SK-N-SH (cell line): ENCODE measurements at regions not wholly inside any gene's neighbourhood (a gene's known extent, or its start where the extent isn't known, plus 50 kb on each side); places are given as distances from the start of the nearest gene placed in this dataset.

Source experiments
- CTCF ChIA-PET: fragments of 300-600, 350-600 bp; formaldehyde crosslinking; extraction: SDS; loops from one replicate; lab custom pipeline; 2021; lab: Yijun Ruan, JAX
- POLR2A ChIA-PET: fragments of 350-600 bp; sonication (Branson Sonifier 250); formaldehyde crosslinking; extraction: SDS; loops from one replicate; lab custom pipeline; 2020; ENCODE audit warnings: antibody characterized with exemption, inconsistent platforms; lab: Yijun Ruan, JAX
- DNase-seq: peaks from one replicate; pipeline ENCODE4 v3.0.0; 2012
- H2AFZ ChIP-seq: fragments of 200-600 bp; sonication (generic); 2 replicates; pipeline ENCODE4 v1.8.1; 2016; ENCODE audit warnings: antibody characterized with exemption, mild to moderate bottlenecking, low read depth
- H3F3A ChIP-seq: fragments of 200-600 bp; sonication (generic); replicated peaks from 2 replicates; pipeline ENCODE3; 2016; ENCODE audit warnings: antibody characterized with exemption, mild to moderate bottlenecking; ENCODE audit not compliant: insufficient read depth
- H3K27ac ChIP-seq, 2 experiments: fragments of 200-500 bp in 1 of 2; fragments of 200-600 bp in 1 of 2; sonication (Bioruptor generic) in 1 of 2; sonication (generic), shearing (Covaris generic) in 1 of 2; 2 replicates each; pipeline versions ENCODE4 v1.5.1 to v1.6.1; 2014 to 2016; ENCODE audit warnings: low read depth in 2 of 2, inconsistent platforms in 1 of 2, low read length in 1 of 2, mild to moderate bottlenecking in 1 of 2, mixed read lengths in 1 of 2
- H3K27me3 ChIP-seq: fragments of 200-600 bp; sonication (generic), shearing (Covaris generic); 2 replicates; pipeline ENCODE4 v1.6.1; 2016; ENCODE audit warnings: mixed run types; ENCODE audit not compliant: insufficient read depth
- H3K36me3 ChIP-seq, 2 experiments: fragments of 200-500 bp in 1 of 2; fragments of 200-600 bp in 1 of 2; sonication (Bioruptor generic) in 1 of 2; sonication (generic) in 1 of 2; replicated peaks in 1 of 2; 2 replicates each; pipeline versions ENCODE3 to v1.5.1; 2014 to 2016; ENCODE audit warnings: low read length in 1 of 2, mild to moderate bottlenecking in 1 of 2; ENCODE audit not compliant: insufficient read depth in 2 of 2, control insufficient read depth in 1 of 2
- H3K4me1 ChIP-seq, 2 experiments: fragments of 200-500 bp in 1 of 2; fragments of 200-600 bp in 1 of 2; sonication (Bioruptor generic) in 1 of 2; sonication (generic), shearing (Covaris generic) in 1 of 2; 2 replicates each; pipeline versions ENCODE4 v1.5.1 to v1.6.1; 2014 to 2016; ENCODE audit warnings: low read depth in 1 of 2, low read length in 1 of 2, mixed run types in 1 of 2; ENCODE audit not compliant: insufficient read depth in 2 of 2, control insufficient read depth in 1 of 2
- H3K4me2 ChIP-seq: fragments of 200-600 bp; sonication (generic), shearing (Covaris generic); 2 replicates; pipeline ENCODE4 v1.6.1; 2017; ENCODE audit warnings: mixed run types
- H3K4me3 ChIP-seq, 2 experiments: fragments of 200-500 bp in 1 of 2; fragments of 200-600 bp in 1 of 2; sonication (Bioruptor generic) in 1 of 2; sonication (generic), shearing (Covaris generic) in 1 of 2; 2 replicates each; pipeline versions ENCODE4 v1.5.1 to v1.8.1; 2014 to 2016; ENCODE audit warnings: low read depth in 2 of 2, inconsistent platforms in 1 of 2, low read length in 1 of 2, mild to moderate bottlenecking in 1 of 2, mixed read lengths in 1 of 2, moderate library complexity in 1 of 2
- H3K79me2 ChIP-seq: fragments of 200-600 bp; sonication (generic); 2 replicates; pipeline ENCODE4 v1.8.1; 2017; ENCODE audit warnings: mild to moderate bottlenecking; ENCODE audit not compliant: insufficient read depth
- H3K9ac ChIP-seq: fragments of 200-600 bp; sonication (generic); 2 replicates; pipeline ENCODE4 v1.6.1; 2017; ENCODE audit warnings: mixed run types
- H3K9me2 ChIP-seq: fragments of 200-600 bp; sonication (generic); 2 replicates; pipeline ENCODE4 v1.6.1; 2017; ENCODE audit warnings: mixed run types
- H3K9me3 ChIP-seq: fragments of 200-600 bp; sonication (generic); 2 replicates; pipeline ENCODE4 v1.6.1; 2017; ENCODE audit warnings: mixed run types, mild to moderate bottlenecking, moderate library complexity
- H4K20me1 ChIP-seq: fragments of 200-600 bp; sonication (generic); 2 replicates; pipeline ENCODE4 v1.6.1; 2017; ENCODE audit warnings: mild to moderate bottlenecking, mixed run types; ENCODE audit not compliant: insufficient read depth
- CHD2 ChIP-seq: fragments of 150-350 bp; IDR thresholded peaks from 2 replicates; pipeline ENCODE4 v1.6.1; 2018; ENCODE audit warnings: low read length; ENCODE audit not compliant: partially characterized antibody
- CTCF ChIP-seq: fragments of 200-600 bp; sonication (generic); IDR thresholded peaks from 2 replicates; pipeline ENCODE4 v1.6.1; 2017; ENCODE audit warnings: antibody characterized with exemption, mild to moderate bottlenecking, moderate library complexity
- ELF1 ChIP-seq: IDR thresholded peaks from 2 replicates; pipeline ENCODE4 v1.4.0; 2012
- EP300 ChIP-seq, 2 experiments: IDR thresholded peaks; 2 replicates each; pipeline versions ENCODE4 v1.4.0 to v1.6.1; 2012; ENCODE audit warnings: borderline replicate concordance in 1 of 2, low read depth in 1 of 2, low read length in 1 of 2
- EZH2phosphoT487 ChIP-seq: fragments of 200-600 bp; sonication (generic); IDR thresholded peaks from 2 replicates; pipeline ENCODE4 v1.6.1; 2017; ENCODE audit warnings: low read depth, mixed run types, mild to moderate bottlenecking, antibody characterized with exemption, moderate library complexity, borderline replicate concordance
- GATA2 ChIP-seq: sonication (generic); formaldehyde crosslinking; IDR thresholded peaks from 2 replicates; pipeline ENCODE4 v1.5.0; 2020; ENCODE audit warnings: mild to moderate bottlenecking, missing genetic modification reagents
- MAX ChIP-seq: IDR thresholded peaks from 2 replicates; pipeline ENCODE4 v1.4.0; 2012; ENCODE audit warnings: low read depth
- MEF2A ChIP-seq: IDR thresholded peaks from 2 replicates; pipeline ENCODE4 v1.4.0; 2012; ENCODE audit warnings: low read depth, borderline replicate concordance
- MXI1 ChIP-seq: IDR thresholded peaks from 2 replicates; pipeline ENCODE4 v1.6.1; 2012; ENCODE audit warnings: mild to moderate bottlenecking, low read depth, low read length, improper control_type of control experiment
- PBX3 ChIP-seq: IDR thresholded peaks from 2 replicates; pipeline ENCODE4; 2012
- POLR2AphosphoS5 ChIP-seq: IDR thresholded peaks from 2 replicates; pipeline ENCODE4 v1.6.1; 2012; ENCODE audit warnings: low read depth, low read length
- RAD21 ChIP-seq: IDR thresholded peaks from 2 replicates; pipeline ENCODE4 v1.6.1; 2012; ENCODE audit warnings: mild to moderate bottlenecking, low read length
- SMC3 ChIP-seq: IDR thresholded peaks from 2 replicates; pipeline ENCODE4 v1.6.1; 2012; ENCODE audit warnings: low read depth, low read length, improper control_type of control experiment
- TAF1 ChIP-seq: IDR thresholded peaks from 2 replicates; pipeline ENCODE4 v1.6.1; 2012; ENCODE audit warnings: low read depth, mild to moderate bottlenecking, low read length, moderate library complexity, borderline replicate concordance
- USF1 ChIP-seq: IDR thresholded peaks from 2 replicates; pipeline ENCODE4 v1.4.0; 2012; ENCODE audit warnings: low read depth, borderline replicate concordance
- ZBTB33 ChIP-seq: IDR thresholded peaks from 2 replicates; pipeline ENCODE4 v1.4.0; 2012; ENCODE audit warnings: low read depth, borderline replicate concordance
- WGBS: methylation state at CpG from one replicate; pipeline ENCODE4 v1.1.6; 2017; ENCODE audit warnings: low lambda C conversion rate; 5-methylcytosine and 5-hydroxymethylcytosine counted together

- TF ChIP-seq CTCF, result no peak
- no peak for TF ChIP-seq ELF1
Observed at GRCh38 chr10:52977581-52977980, 205.0 kb upstream of the MBL2 start (continued).

GRCh38 chr10:52967806-52968795 is 195.5 kb upstream of the MBL2 start:
- H3K36me3 ChIP-seq, result no peaks in the 10 kb centered on the region
- H3K79me2 ChIP-seq, result no peaks in the 10 kb centered on the region
- H3K4me1 ChIP-seq, result no peaks in the 10 kb centered on the region
- H3K27ac ChIP-seq, result no peak overlapping the region
- no peak for TF ChIP-seq POLR2AphosphoS5
- TF ChIP-seq PBX3, result no peak
- no peak for TF ChIP-seq MAX
- TF ChIP-seq TAF1, result no peak
- TF ChIP-seq GATA2 (CRISPR knock-in tag), result no peak
- TF ChIP-seq USF1, result no peak
- TF ChIP-seq MXI1, result no peak
- no peak for TF ChIP-seq CHD2
- TF ChIP-seq RAD21, result no peak
- TF ChIP-seq ELF1, result no peak
- no peak for TF ChIP-seq EP300 (IDR thresholded peaks at IDR 0.05; ENCODE audit: borderline replicate concordance in 1 of 2, low read depth in 1 of 2, low read length in 1 of 2)
- TF ChIP-seq EZH2phosphoT487, result no peak
- TF ChIP-seq CTCF, result no peak
- no peak for TF ChIP-seq MEF2A
- no peak for TF ChIP-seq ZBTB33
- no peak for TF ChIP-seq SMC3
- TF ChIP-seq, all 33 proteins: peak for 0
- no peaks in the 10 kb centered on the region for H4K20me1 ChIP-seq
- no peak overlapping the region for H3K4me2 ChIP-seq
- ChIA-PET POLR2A (no interaction called here), CTCF (no interaction called here)
- DNase-seq, result no peak
- H3K9me2 ChIP-seq, result no peaks in the 10 kb centered on the region
- H3K9ac ChIP-seq, result no peak overlapping the region
- H2AFZ ChIP-seq, result no peak overlapping the region
- H3K27me3 ChIP-seq, result no peaks in the 10 kb centered on the region
- H3K9me3 ChIP-seq, result no peaks in the 10 kb centered on the region
- 61% methylated on average over 4 of the region's 4 CpGs for WGBS
- no peak overlapping the region for H3K4me3 ChIP-seq
- H3F3A ChIP-seq, result no peaks in the 10 kb centered on the region
